ENCODE measurements at regions not wholly inside any gene's neighbourhood (a gene's known extent, or its start where the extent isn't known, plus 50 kb on each side); places are given as distances from the start of the nearest gene placed in this dataset.

- CTCF ChIA-PET = no interaction called here
- Histone ChIP-seq H3K27ac (ENCODE audit: low read depth, low read length) (no peak overlapping the region), H3K4me1 (ENCODE audit: control insufficient read depth in 1 of 2, insufficient read depth in 2 of 2, low read length in 2 of 2) (no peaks in the 10 kb centered on the region), H3K9me2 (ENCODE audit: insufficient read depth) (no peaks in the 10 kb centered on the region), H3K9ac (ENCODE audit: low read length) (no peak overlapping the region), H3K4me2 (ENCODE audit: low read length) (no peak overlapping the region), H3K27me3 (ENCODE audit: insufficient read depth, low read length) (peaks cover 3% of the 10 kb centered on the region; the same call in 1 of the 2 replicates), H3K79me2 (ENCODE audit: insufficient read depth, low read length) (no peaks in the 10 kb centered on the region), H3K4me3 (replicated peaks in 1 of 2; ENCODE audit: low read depth in 1 of 2, low read length in 2 of 2) (no peak overlapping the region), H3K9me3 (ENCODE audit: control insufficient read depth in 1 of 2, insufficient read depth in 1 of 2, low read depth in 1 of 2, low read length in 2 of 2) (no peaks in the 10 kb centered on the region), H2AFZ (ENCODE audit: low read depth, low read length, poor library complexity, severe bottlenecking) (no peak overlapping the region), H3K36me3 (ENCODE audit: control insufficient read depth in 1 of 2, insufficient read depth in 2 of 2, low read length in 2 of 2) (no peaks in the 10 kb centered on the region), H4K20me1 (ENCODE audit: insufficient read depth) (no peaks in the 10 kb centered on the region)
- POLR2A ChIA-PET = no interaction called here
- BruUV-seq (replicated peaks) = no TSS peak
- DNase-seq (ENCODE audit: low read depth, low spot score) = no peak
- ATAC-seq = no peak
- intact Hi-C loops (cut with micrococcal nuclease) = loop anchor here (10.0 kb wide), 1 partner anchor 102 kb away; no protein-coding TSS in a partner anchor
- RAD21 ChIA-PET (ENCODE audit: low non-redundant PET in 1 of 2, low total read pairs in 2 of 2, uncharacterized antibody in 2 of 2, unreplicated experiment in 2 of 2) = no interaction called here
- TF ChIP-seq JUND (IDR thresholded peaks at IDR 0.05) = no peak
- no peak for TF ChIP-seq ATF3 (IDR thresholded peaks at IDR 0.05)
- no peak for TF ChIP-seq RAD21 (IDR thresholded peaks at IDR 0.05; ENCODE audit: low read depth)
- no peak for TF ChIP-seq FOSL1 (IDR thresholded peaks at IDR 0.05; ENCODE audit: low read depth)
- no peak for TF ChIP-seq ZBTB33 (IDR thresholded peaks at IDR 0.05; ENCODE audit: extremely low read depth, insufficient replicate concordance, low read length)
- no peak for TF ChIP-seq SIN3A (IDR thresholded peaks at IDR 0.05; ENCODE audit: low read depth)
- no peak for TF ChIP-seq EGR1 (IDR thresholded peaks at IDR 0.05; ENCODE audit: low read depth)
- no peak for TF ChIP-seq MAX (IDR thresholded peaks at IDR 0.05)
- TF ChIP-seq ZFX (IDR thresholded peaks at IDR 0.05) = no peak
- no peak for TF ChIP-seq EZH2 (IDR thresholded peaks at IDR 0.05)
- no peak for TF ChIP-seq CTCF (IDR thresholded peaks at IDR 0.05 in 2 of 3, conservative IDR thresholded peaks at IDR 0.05 in 1 of 3; ENCODE audit: borderline replicate concordance in 1 of 3, insufficient read depth in 1 of 3, low read depth in 2 of 3, low read length in 2 of 3)
- TF ChIP-seq SRF (IDR thresholded peaks at IDR 0.05; ENCODE audit: low read depth) = no peak
- TF ChIP-seq TCF7L2 (IDR thresholded peaks at IDR 0.05; ENCODE audit: borderline replicate concordance, extremely low read depth, insufficient read depth, insufficient read length) = no peak
- TF ChIP-seq EZH2phosphoT487 (IDR thresholded peaks at IDR 0.05; ENCODE audit: borderline replicate concordance) = no peak
- no peak for TF ChIP-seq REST (IDR thresholded peaks at IDR 0.05; ENCODE audit: low read depth)
- no peak for TF ChIP-seq ELF1 (IDR thresholded peaks at IDR 0.05; ENCODE audit: borderline replicate concordance, low read depth)
- TF ChIP-seq POLR2AphosphoS5 (IDR thresholded peaks at IDR 0.05; ENCODE audit: low read depth, low read length) = no peak
Observed at GRCh38 chr22:49432211-49432896, 395.3 kb downstream of the BRD1 start.
